Inferior parietal cortex (tissue), 1 donor: ENCODE measurements at regions not wholly inside any gene's neighbourhood (a gene's known extent, or its start where the extent isn't known, plus 50 kb on each side); places are given as distances from the start of the nearest gene placed in this dataset.

ENCODE experiments used
- DNase-seq: peaks from one replicate; pipeline ENCODE4 v3.0.0-alpha.2; 2016; ENCODE audit errors: extremely low spot score

DNA sequence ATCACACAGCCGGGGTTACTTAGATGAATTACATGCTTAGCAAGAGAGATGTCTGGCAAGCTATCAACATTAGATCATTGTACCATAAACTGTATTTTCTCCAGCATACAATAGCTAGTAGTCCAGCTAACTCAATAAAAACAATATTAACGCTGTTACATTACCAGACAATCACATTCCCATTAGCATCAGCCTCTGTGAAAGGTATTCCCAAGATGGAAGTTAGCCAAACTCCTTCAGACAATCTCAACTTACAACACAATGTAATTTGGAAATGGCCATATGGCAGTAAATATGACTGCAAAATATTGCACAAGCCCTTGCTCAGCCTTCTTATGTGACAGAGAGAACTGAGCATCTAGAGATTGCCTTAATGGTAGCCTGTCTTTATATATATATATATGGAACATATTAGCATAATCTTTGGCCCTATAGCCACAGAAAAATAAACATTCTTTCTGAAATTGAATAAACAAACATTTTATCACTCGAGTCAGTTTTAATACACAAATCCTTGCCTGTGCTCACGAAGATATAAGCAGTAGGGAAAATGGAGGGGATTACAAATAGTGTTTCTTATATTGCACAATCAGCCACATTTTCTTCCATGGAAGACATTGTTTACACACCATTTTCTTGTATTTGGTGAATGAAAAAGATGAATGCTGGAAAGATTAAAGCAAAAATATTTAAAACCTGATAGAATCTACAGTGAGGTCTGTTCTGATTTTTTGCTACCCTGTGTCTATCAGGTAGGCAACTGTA, 1060.5 kb downstream of the DIAPH3 start:
- no peak for DNase-seq

DNA sequence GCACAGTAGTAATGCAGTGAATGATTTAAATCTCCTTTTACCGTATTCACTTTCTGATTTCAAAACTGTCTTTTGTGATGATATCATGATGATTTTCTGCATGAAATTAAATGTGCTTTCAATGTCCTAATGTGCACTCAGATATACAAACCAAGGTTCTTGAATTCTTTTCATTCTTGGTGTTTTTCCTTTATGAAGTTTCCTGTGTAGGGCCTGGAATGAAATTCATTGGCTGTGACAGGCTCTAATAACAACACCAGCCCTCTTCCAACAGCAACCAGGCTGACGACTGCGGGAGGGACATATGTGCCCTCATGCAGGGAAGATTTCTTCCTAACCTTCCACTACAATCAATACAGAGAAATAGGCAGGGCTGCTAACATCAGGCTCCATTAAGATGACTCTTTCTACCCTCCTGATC, 1052.0 kb downstream of the DIAPH3 start:
- peak; percentile 10 for DNase-seq

DNA sequence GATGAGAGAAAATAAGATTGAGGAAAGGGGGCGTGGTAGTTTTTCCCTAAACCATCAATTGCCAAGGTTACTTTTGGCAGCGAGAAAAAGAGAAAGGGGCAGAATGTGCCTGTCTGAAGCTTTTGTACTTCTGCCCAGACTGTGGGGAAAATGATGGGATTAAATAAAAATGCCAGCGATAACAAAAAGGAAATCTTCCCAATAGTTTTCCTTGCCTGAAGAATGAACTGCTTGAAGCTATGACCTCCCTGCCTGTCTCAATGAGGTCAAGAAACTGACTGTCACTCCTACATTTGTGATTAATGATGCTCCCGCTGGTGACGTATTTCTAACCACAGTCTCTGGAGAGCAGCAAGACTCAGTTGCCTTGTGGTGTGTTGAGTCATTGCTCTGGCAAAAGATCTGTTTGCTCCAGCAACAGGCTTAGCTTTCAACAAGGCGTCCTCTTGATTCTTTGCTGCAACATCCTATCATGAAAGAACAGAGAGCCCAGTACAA, 1051.5 kb downstream of the DIAPH3 start:
- peak; percentile 61 for DNase-seq

DNA sequence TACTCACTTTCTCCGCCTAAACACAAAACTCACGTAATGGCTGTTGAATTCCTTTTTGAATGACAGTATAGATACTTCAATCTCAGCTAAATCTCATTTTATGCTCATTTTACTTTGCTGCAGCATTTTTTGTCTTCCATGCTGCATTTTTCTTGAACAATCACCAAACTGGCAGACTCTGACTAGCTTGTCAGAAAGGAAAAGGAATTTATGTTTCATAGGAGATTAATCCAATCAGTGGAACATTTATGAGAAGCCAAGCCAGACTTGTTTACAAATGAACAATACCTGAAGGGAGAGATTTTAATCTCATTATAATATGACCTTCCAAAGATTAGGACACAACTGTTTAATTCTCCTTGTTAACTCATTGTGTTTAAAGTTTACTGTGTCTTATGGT, 1044.3 kb downstream of the DIAPH3 start:
- DNase-seq: no peak

DNA sequence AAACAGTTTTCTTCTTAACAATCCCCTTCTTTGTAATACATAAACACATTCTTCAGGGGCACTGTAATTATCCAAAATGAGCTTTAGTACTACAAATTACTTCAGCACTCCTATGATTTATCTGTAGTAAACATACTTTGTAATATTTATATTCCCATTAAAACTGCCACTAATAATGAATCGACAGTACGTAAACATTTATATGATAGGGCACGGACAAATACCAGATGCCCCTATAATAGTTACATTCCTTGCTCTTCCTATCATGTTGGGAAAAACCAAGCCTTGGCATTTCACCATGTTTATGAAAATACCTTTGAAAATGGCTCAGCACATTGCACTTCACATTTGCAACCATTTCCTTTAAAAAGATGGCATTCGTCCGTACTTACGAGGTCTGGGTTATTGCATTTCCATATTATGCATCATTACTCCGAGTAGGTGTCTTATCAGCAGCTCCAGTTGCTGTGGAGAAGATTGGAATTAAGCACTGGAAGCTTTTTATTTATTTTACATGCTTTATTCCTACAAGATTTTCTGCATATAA, 1043.4 kb downstream of the DIAPH3 start:
- no peak for DNase-seq

DNA sequence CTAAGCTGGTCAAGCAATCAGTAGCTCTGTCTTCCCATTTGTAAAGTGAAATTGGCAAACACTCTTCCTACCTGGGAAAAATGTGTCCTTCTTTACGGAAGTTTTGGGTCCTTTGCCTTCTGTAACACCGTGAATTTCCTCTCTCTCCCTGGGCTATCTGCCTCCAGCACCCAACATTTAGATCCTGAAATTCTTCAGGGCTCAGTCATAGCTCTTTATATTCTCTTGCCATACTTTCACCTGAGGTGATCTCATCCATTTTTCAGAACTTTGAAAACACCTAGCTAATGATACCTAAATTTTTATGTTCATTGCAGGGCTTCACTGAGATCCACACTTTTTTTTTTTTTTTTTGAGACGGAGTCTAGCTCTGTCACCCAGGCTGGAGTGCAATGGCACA, 1042.2 kb downstream of the DIAPH3 start:
- DNase-seq: no peak

DNA sequence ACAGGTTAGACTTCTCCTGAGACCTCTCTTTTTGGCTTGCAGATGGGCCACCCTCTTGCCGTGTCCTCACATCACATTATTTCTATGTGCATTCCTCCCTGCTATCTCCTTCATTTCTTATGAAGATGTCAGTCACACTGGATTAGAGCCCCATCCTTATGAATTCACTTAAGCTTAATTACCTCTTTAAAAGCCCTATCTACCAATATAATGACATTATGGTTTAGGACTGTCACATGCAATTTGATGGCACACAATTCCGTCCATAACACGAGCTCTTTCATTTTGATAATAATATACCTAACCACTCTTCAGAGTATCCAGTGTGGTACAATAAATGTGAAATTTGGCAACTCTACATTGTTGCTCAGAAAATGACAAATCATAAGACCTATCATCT, 1037.3 kb downstream of the DIAPH3 start:
- DNase-seq: no peak

DNA sequence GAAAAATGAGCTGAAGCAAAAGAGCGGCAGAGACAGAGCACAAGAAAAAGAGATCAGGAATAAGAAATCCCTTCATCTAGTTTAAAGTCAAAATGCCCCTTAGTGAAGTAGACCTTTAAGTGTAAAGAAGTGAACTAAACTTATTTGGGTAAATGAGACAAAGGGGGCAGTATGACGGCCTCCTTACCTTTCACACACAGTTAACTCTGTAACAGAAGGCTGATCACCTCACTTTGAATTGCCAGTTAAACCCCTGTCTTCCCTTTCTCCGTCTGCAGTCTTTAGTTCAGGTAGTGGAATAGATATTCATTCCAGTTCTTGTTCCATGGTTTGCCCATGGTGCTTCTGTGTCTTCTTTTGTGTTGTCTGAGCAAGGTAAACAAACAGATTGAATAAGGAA, 1029.8 kb downstream of the DIAPH3 start:
- no peak for DNase-seq

DNA sequence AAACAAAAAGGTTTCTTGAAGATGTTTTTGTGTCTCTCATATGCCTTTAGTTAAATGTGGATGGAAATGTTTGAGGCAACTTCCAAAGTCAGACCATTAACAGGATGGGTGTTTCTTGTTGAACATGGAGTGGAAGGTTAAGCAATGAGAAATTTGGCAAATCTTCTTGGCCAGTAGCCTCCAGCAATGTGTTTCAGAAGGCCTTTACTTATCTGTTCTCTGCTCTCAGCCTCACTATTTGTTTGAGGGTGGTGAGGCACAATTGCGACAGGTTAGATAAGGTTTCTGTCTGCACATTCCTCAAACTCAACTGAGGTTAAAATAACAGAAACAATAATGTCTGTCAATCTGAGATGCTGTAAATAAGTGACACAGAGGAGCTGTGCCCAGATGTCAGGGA, 1019.0 kb downstream of the DIAPH3 start:
- DNase-seq: no peak

DNA sequence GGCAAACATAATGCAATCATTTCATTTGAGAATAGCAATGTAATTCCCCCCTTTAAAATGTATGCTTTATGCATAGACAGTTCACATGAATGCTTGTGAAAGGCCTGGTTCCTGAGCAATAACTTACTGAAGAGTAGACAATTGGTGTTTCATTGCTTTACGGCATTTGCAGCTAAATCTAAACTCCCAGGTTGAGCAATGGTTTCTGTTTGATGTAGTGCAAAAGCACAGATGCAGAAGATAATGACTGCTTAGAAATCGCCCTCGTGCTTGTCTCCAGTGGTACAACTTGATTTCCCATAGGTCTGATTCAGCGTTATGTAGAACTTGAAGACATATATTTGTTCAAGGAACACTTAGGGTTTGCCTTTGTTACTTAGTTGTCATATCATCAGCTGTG, 1018.3 kb downstream of the DIAPH3 start:
- no peak for DNase-seq

DNA sequence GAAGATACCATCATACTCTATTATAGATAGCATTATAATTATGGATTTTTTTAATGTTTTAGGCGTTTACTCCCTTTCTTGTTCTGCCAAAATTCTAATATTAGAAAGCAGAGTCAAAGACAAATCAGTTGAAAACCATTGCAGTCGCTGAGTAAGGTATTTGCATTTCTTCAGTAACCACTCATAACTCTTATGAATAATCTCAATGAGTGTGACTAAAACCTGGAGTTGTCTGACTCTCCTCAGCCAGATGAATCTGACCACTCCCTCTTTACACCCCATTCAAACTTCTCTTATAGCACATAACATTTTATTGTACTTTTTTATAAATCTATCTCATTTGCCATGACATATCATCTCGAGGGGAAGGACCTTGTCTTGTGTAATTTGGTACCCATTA, 1006.5 kb downstream of the DIAPH3 start:
- DNase-seq: no peak

DNA sequence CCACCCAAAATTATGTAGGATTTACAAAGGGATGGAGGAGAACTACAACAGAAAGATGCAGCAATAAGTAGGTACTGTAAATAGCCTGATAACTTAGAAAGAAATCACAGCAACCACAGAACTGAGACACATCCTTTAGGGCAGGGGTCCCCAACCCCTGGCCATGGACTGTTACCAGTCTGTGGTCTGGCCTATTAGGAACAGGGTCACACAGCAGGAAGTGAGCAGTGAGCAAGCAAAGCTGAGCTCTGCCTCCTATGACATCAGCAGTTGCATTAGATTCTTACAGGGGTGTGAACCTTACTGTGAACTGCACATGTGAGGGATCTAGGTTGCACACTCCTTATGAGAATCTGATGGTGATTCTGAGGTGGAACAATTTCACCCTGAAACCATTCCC, 997.6 kb downstream of the DIAPH3 start:
- DNase-seq: no peak

DNA sequence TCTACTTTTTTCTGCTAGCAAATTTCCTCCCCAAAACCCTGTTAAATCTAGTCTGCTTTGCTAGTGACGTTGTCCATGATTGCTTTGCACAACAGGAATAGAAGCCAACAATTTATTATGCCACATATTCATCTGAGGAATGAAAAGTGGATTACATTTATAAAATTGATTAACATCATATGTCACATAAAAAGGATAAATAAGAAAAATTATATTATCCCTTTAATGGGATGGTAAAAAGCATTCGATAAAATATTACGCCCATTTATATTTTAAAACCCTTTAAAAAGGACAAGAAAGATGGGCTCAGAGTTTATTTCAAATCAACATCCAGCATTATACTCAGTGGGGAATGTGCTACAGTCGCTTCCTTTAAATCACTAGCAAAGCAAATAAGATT, 991.7 kb downstream of the DIAPH3 start:
- DNase-seq: no peak

DNA sequence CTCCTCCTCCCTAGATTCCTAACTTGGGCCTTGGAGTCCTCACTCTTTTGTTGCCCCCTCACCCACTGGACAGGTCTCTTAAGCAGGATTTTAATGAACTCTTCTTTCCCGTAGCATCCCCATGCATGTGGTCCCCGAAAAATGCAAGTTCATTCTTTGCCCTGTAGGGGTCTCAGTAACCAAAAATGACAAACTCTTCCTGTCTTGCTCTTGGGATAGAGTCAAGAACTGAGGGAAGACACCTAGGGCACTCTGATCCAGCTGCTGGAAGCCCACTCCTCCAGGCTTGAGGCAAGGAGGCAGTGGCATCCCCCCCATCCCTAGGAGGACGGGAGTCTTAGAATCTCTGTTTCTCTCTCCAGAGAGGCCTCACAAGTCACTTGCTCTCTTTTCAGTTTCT, 987.0 kb downstream of the DIAPH3 start:
- no peak for DNase-seq

DNA sequence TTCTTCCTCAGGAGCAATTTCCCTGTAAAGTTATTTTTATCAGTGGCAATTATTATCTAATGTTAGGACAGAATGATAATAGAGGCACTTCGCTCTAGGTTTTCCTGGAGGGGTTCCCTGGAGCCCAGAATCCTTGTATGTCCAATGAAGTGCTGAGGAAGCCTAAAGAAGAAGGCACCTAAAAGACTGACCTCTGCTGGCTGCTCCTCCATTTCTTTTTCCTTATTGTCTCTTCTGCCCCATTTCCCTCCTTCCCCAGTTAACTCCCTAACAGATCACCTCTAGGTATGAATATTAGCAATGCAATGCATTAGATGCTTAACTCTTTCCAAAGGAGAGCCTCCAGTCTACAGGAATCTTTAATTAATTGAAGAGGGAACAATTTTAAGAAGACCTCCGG, 985.4 kb downstream of the DIAPH3 start:
- peak; percentile 6 for DNase-seq

DNA sequence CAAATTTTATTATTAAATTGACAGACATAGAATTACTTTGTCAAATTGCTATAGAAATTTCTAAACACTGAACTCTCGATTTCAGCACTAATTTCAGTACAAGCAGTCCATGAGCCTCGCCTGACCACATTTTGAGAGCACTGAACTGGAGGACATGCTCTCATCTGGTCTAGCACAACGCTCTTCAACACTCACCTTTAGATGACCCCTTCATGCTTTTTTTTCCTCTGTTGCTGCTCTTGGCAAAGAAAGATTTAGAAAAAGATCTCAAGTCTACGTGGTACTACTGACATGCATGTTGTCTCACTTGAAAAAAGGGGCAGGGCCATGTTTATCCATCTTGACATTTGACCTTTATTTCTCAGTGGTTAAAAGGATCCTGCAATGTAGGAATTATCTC, 981.5 kb downstream of the DIAPH3 start:
- DNase-seq: no peak

DNA sequence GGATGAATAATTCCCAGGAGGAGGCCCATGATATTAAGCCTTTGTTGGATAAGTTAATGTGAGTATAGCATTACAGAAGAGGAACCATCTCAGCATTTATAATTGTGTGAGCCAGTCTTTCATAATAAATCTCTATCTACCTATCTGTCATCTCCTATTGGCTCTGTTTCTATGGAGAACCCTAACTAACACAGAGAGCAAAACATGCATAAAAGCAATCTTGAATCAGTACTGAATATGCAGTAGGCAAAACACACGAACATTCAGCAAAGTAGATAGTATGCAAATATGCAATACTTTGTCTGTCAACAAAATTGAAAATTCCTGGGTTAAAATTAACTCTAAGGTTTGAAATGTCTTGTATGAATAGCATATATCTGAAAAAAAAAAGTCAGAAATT, 966.3 kb downstream of the DIAPH3 start:
- DNase-seq: no peak

DNA sequence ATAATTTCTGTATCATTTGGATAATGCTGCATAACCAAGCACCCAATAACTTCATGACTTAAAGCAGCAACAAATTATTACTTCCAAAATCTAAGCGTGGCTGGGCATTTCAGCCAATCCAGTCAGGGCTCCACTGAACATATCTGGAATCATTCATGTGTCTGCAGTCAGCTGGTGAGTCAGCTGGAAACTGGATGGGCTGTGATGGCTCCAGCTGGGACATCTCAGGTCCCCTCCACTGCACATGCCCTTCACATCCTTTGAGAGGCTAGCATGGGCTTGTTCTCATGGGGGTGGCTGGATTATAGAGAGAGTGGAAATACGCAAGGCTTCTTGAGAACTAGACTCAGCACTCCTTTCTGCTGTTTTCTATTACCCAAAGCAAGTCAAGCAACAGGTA, 961.9 kb downstream of the DIAPH3 start:
- DNase-seq: no peak

DNA sequence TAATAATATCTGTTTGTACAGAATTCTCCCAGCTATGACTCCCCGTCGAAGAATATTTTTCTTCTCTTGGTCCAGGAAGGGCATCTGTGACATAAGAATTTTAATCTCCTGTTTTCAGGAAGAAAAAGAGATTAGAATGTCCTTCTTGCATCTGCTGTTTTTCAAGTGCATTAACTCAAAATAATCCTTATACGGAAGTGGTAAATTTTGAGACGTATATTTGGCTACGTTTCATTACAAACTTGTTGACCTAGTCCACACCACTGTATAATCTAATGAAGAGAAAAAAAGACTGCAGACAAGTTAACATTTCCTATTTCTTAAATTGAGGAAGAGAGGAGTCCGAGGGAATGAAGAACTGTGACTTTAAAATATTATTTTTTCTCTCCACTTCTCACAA, 959.9 kb downstream of the DIAPH3 start:
- no peak for DNase-seq

DNA sequence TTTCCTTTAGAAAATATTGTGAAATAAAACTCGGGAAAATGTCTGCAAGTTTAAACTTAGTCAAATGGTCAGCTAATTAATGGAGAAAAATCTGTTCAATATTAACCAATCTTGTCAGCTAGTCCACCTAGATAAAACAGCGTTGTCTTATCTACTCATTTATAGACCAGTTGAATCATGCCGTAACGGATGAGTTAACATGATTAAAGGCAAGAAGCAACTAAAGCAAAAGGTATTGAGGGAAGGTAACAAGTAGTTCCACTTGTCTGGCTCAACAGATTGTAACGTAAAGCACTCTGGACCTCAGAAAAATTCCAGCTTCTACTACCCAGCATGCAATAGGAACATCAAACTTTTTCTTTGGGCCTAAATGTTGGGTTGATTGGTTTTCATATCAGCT, 958.2 kb downstream of the DIAPH3 start:
- DNase-seq: no peak

DNA sequence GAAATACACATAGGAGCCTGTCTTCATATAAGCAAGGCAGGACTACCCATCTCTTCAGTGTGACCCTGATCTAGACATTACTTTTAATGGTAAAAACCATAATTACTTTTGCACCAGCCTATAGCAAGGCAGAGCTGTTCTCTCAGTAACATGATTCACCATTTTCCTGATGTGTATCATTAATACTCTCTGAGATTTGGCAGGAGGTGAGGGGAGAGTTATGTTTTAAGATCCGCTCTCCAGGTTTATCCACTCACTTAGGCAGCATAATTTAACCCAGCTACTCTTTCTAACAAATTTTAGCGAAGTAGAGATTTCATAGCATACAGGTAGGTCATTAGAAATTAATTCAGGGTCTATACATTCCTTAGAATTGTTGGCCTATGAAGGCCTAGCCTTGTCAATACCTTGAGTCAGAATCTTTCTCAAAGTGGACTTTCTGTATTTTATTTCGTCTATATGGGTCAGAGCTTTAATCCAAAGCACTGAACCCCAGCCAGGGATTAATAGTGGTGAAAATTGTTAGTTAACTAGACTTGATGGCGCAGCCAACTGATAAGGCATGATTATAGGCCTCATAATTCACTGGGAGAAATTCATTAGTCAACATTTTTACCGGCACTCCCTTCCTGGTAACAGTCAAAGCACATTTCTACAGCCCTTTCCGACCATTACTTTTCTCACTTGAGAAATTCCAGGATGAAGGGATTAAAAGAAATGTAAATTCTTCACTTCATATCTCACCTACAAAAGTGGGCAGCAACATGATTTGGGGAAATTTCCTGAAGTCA, 955.1 kb downstream of the DIAPH3 start:
- DNase-seq: no peak

DNA sequence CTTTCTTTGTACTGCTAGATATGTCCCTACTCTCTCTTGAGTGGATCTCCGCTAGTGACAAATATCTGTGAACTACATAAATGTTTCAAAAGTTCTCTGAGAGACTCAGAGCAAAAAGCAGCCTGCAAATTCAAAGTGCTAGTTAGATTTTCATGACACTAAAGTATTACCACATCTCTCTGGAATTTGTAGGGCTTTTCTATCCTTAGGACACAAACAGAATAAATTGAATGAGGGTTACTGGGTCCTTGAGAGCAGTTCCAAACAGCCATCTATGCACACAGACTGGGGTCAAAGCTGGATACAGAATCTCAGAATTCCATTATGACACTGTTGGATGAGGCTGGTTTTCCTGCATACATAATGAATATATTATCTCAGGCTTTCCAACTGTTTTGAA, 953.2 kb downstream of the DIAPH3 start:
- no peak for DNase-seq

DNA sequence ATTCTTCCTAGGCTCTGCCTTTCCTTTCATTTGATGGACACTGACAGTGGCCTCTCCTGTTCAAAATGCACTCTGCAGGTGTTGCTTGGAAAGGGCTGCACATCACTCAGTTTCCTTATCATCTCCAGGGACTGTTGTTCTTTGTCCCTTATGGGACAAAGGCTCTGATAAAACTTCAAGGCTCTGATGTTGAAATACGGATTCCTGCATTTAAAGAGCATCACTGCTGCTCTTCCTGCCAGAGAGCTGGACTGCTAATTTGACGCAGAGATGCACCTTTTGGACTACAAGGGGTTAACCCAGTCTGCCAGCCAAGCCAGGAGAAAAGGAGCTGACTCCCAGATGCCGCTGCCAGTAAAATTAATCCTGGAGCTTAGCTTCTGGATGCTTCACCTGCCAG, 952.1 kb downstream of the DIAPH3 start:
- no peak for DNase-seq
